HEK293 (cell line): ENCODE measurements at regions not wholly inside any gene's neighbourhood (a gene's known extent, or its start where the extent isn't known, plus 50 kb on each side); places are given as distances from the start of the nearest gene placed in this dataset.

Source experiments
- CTCF ChIA-PET: fragments of 350-600 bp; formaldehyde crosslinking; extraction: SDS; loops from one replicate; lab custom pipeline; 2021; ENCODE audit warnings: antibody characterized with exemption; lab: Yijun Ruan, JAX
- POLR2A ChIA-PET: fragments of 300-600 bp; formaldehyde crosslinking; extraction: SDS; loops from one replicate; lab custom pipeline; 2020; ENCODE audit warnings: antibody characterized with exemption, inconsistent platforms; lab: Yijun Ruan, JAX
- H3K27ac ChIP-seq: fragments of 200-500 bp; sonication (Bioruptor generic); 2 replicates; pipeline ENCODE4 v1.5.1; 2014; ENCODE audit warnings: low read depth, low read length, control low read depth, inconsistent platforms; ENCODE audit errors: extremely low read depth
- H3K36me3 ChIP-seq, 2 experiments: fragments of 200-500 bp in 1 of 2; sonication (Bioruptor generic) in 1 of 2; 1 replicate in 1 of 2; 2 replicates in 1 of 2; pipeline ENCODE4 v1.5.1; 2014 to 2017; ENCODE audit warnings: inconsistent platforms in 2 of 2, low read length in 2 of 2; ENCODE audit not compliant: control insufficient read depth in 2 of 2, insufficient read depth in 1 of 2
- H3K4me1 ChIP-seq: fragments of 200-500 bp; sonication (Bioruptor generic); 2 replicates; pipeline ENCODE4 v1.5.1; 2014; ENCODE audit warnings: mild to moderate bottlenecking, low read length, inconsistent platforms; ENCODE audit not compliant: control insufficient read depth, insufficient read depth
- H3K4me3 ChIP-seq: 2 replicates; pipeline ENCODE4 v1.5.1; 2011; ENCODE audit warnings: low read depth, mild to moderate bottlenecking, control low read depth, low read length, moderate library complexity
- H3K9me3 ChIP-seq: fragments of 200-500 bp; sonication (Bioruptor generic); 2 replicates; pipeline ENCODE4 v1.5.1; 2014; ENCODE audit warnings: low read depth, low read length, inconsistent platforms; ENCODE audit not compliant: control insufficient read depth, insufficient read depth
- BCL11B ChIP-seq: fragments of 450-650 bp; formaldehyde crosslinking; IDR thresholded peaks from 2 replicates; pipeline ENCODE4 v1.5.1; 2016; ENCODE audit warnings: low read depth, missing biosample characterization, missing genetic modification characterization
- ZBTB20 ChIP-seq: fragments of 450-650 bp; formaldehyde crosslinking; IDR thresholded peaks from 2 replicates; pipeline ENCODE4 v1.5.1; 2016; ENCODE audit warnings: missing biosample characterization, missing genetic modification characterization
- ZBTB6 ChIP-seq: fragments of 450-650 bp; formaldehyde crosslinking; IDR thresholded peaks from 2 replicates; pipeline ENCODE4 v1.5.1; 2017; ENCODE audit warnings: missing biosample characterization, missing genetic modification characterization
- ZNF132 ChIP-seq: fragments of 450-650 bp; formaldehyde crosslinking; IDR thresholded peaks from 2 replicates; pipeline ENCODE4 v1.5.1; 2017; ENCODE audit warnings: missing biosample characterization, missing genetic modification characterization, borderline replicate concordance
- ZNF133 ChIP-seq: fragments of 450-650 bp; formaldehyde crosslinking; IDR thresholded peaks from 2 replicates; pipeline ENCODE4 v1.5.1; 2016; ENCODE audit warnings: missing biosample characterization, missing genetic modification characterization
- ZNF214 ChIP-seq: fragments of 450-650 bp; formaldehyde crosslinking; IDR thresholded peaks from 2 replicates; pipeline ENCODE4 v1.5.1; 2017; ENCODE audit warnings: missing biosample characterization, mild to moderate bottlenecking, missing genetic modification characterization, borderline replicate concordance
- ZNF221 ChIP-seq: fragments of 450-650 bp; formaldehyde crosslinking; IDR thresholded peaks from 2 replicates; pipeline ENCODE4 v1.5.1; 2017; ENCODE audit warnings: missing biosample characterization, missing genetic modification characterization, borderline replicate concordance
- ZNF274 ChIP-seq, 2 experiments: fragments of 200-500 bp in 1 of 2; fragments of 450-650 bp in 1 of 2; sonication (Bioruptor generic) in 1 of 2; formaldehyde crosslinking in 1 of 2; IDR thresholded peaks; 2 replicates each; pipeline versions ENCODE4 v1.5.1 to v1.6.1; 2014 to 2016; ENCODE audit warnings: borderline replicate concordance in 1 of 2, inconsistent platforms in 1 of 2, low read length in 1 of 2, missing biosample characterization in 1 of 2, missing genetic modification characterization in 1 of 2
- ZNF280C ChIP-seq: fragments of 450-650 bp; formaldehyde crosslinking; IDR thresholded peaks from 2 replicates; pipeline ENCODE4 v1.5.1; 2016; ENCODE audit warnings: missing biosample characterization, missing genetic modification characterization
- ZNF433 ChIP-seq: fragments of 450-650 bp; formaldehyde crosslinking; IDR thresholded peaks from 2 replicates; pipeline ENCODE4 v1.5.1; 2016; ENCODE audit warnings: missing biosample characterization, missing genetic modification characterization, low read depth
- ZNF48 ChIP-seq: fragments of 450-650 bp; formaldehyde crosslinking; IDR thresholded peaks from 2 replicates; pipeline ENCODE4 v1.5.1; 2016; ENCODE audit warnings: missing biosample characterization, missing genetic modification characterization
- ZNF514 ChIP-seq: fragments of 450-650 bp; formaldehyde crosslinking; IDR thresholded peaks from 2 replicates; pipeline ENCODE4 v1.5.1; 2016; ENCODE audit warnings: missing biosample characterization, missing genetic modification characterization
- ZNF530 ChIP-seq: fragments of 450-650 bp; formaldehyde crosslinking; IDR thresholded peaks from 2 replicates; pipeline ENCODE4 v1.5.1; 2016; ENCODE audit warnings: low read depth, missing biosample characterization, missing genetic modification characterization
- ZNF558 ChIP-seq: fragments of 450-650 bp; formaldehyde crosslinking; IDR thresholded peaks from 2 replicates; pipeline ENCODE4 v1.5.1; 2016; ENCODE audit warnings: missing biosample characterization, missing genetic modification characterization
- ZNF670 ChIP-seq: fragments of 450-650 bp; formaldehyde crosslinking; IDR thresholded peaks from 2 replicates; pipeline ENCODE4 v1.5.1; 2016; ENCODE audit warnings: missing biosample characterization, missing genetic modification characterization, low read depth
- ZNF701 ChIP-seq: fragments of 450-650 bp; formaldehyde crosslinking; IDR thresholded peaks from 2 replicates; pipeline ENCODE4 v1.5.1; 2016; ENCODE audit warnings: missing biosample characterization, missing genetic modification characterization
- ZNF747 ChIP-seq: fragments of 450-650 bp; formaldehyde crosslinking; IDR thresholded peaks from 2 replicates; pipeline ENCODE4 v1.5.1; 2016; ENCODE audit warnings: missing biosample characterization, missing genetic modification characterization
- ZNF76 ChIP-seq: fragments of 450-650 bp; formaldehyde crosslinking; IDR thresholded peaks from 2 replicates; pipeline ENCODE4; 2016; ENCODE audit warnings: low read depth, missing biosample characterization, missing genetic modification characterization, borderline replicate concordance
- ZNF777 ChIP-seq: fragments of 450-650 bp; formaldehyde crosslinking; IDR thresholded peaks from 2 replicates; pipeline ENCODE4 v1.5.1; 2017; ENCODE audit warnings: missing biosample characterization, missing genetic modification characterization, borderline replicate concordance
- ZNF837 ChIP-seq: fragments of 450-650 bp; formaldehyde crosslinking; IDR thresholded peaks from 2 replicates; pipeline ENCODE4 v1.5.1; 2016; ENCODE audit warnings: missing biosample characterization, missing genetic modification characterization
- TF ChIP-seq, protein P1 (sequence below): fragments of 450-650 bp; formaldehyde crosslinking; IDR thresholded peaks from 2 replicates; pipeline ENCODE4 v1.5.1; 2016; ENCODE audit warnings: missing biosample characterization, missing genetic modification characterization
- TF ChIP-seq, protein P2 (sequence below): fragments of 450-650 bp; formaldehyde crosslinking; IDR thresholded peaks from 2 replicates; pipeline ENCODE4 v1.5.1; 2017; ENCODE audit warnings: missing biosample characterization, missing genetic modification characterization

DNA sequence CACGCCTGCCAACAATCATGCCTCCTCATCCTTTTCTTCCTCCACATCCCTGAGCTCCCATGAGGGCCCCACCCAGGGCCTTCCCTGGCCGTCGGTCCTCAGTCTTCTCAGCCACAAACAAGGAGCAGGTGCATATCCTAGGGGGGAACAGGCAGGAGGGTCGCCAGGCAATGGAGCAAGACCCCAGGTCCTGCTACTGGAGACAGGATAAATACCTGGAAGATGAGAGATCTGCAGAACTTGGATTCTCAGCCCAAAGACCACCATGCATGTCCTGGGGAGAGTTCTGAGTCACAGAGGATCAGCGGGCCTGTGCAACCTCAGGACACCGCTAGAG lies 344.7 kb upstream of the TSHZ3 start:
- Histone ChIP-seq H3K4me1 (no peaks in the 10 kb centered on the region), H3K9me3 (0 out of 2 replicates have a peak, but pooled peaks cover 2% of the 10 kb centered on the region), H3K27ac (no peak overlapping the region), H3K36me3 (no peaks in the 10 kb centered on the region; a peak in 1 of 3 replicates), H3K4me3 (no peak overlapping the region)
- no peak for TF ChIP-seq ZNF837
- CTCF ChIA-PET = interaction anchor here (0.7 kb wide), 1 partner anchor 514 kb away, joined by 3 read pairs; no protein-coding TSS in a partner anchor
- POLR2A ChIA-PET = no interaction called here

GRCh38 chr19:31694761-31695160 lies 345.5 kb upstream of the TSHZ3 start:
- POLR2A ChIA-PET = no interaction called here
- Histone ChIP-seq H3K9me3 (no peaks in the 10 kb centered on the region), H3K27ac (no peak overlapping the region), H3K4me1 (no peaks in the 10 kb centered on the region), H3K36me3 (no peaks in the 10 kb centered on the region; a peak in 1 of 3 replicates), H3K4me3 (no peak overlapping the region)
- CTCF ChIA-PET = no interaction called here
- no peak for TF ChIP-seq ZNF701
- TF ChIP-seq ZNF670 (tag by site-specific recombination) = no peak
- no peak for TF ChIP-seq ZNF747
- TF ChIP-seq ZNF530 = no peak
- TF ChIP-seq ZNF274 (IDR thresholded peaks at IDR 0.05; ENCODE audit: low read length) = no peak
- TF ChIP-seq ZNF274 (tag by site-specific recombination; IDR thresholded peaks at IDR 0.05; ENCODE audit: borderline replicate concordance) = no peak
- TF ChIP-seq ZNF133 (tag by site-specific recombination) = no peak
- TF ChIP-seq ZNF214 (tag by site-specific recombination) = no peak
- TF ChIP-seq, protein P1, sequence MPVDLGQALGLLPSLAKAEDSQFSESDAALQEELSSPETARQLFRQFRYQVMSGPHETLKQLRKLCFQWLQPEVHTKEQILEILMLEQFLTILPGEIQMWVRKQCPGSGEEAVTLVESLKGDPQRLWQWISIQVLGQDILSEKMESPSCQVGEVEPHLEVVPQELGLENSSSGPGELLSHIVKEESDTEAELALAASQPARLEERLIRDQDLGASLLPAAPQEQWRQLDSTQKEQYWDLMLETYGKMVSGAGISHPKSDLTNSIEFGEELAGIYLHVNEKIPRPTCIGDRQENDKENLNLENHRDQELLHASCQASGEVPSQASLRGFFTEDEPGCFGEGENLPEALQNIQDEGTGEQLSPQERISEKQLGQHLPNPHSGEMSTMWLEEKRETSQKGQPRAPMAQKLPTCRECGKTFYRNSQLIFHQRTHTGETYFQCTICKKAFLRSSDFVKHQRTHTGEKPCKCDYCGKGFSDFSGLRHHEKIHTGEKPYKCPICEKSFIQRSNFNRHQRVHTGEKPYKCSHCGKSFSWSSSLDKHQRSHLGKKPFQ = no peak
- TF ChIP-seq ZNF433 (tag by site-specific recombination) = no peak
- TF ChIP-seq ZNF558 (tag by site-specific recombination) = no peak

- peaks cover 11% of the 10 kb centered on the region for H3K9me3 ChIP-seq
- no peak overlapping the region for H3K27ac ChIP-seq
- ChIA-PET POLR2A (no interaction called here), CTCF (interaction anchor here (0.5 kb wide), 1 partner anchor 159 kb away, joined by 3 read pairs; no protein-coding TSS in a partner anchor)
- TF ChIP-seq ZNF48 (tag by site-specific recombination) (no peak), BCL11B (tag by site-specific recombination) (no peak), ZNF76 (tag by site-specific recombination) (no peak), ZNF514 (no peak), ZNF221 (tag by site-specific recombination) (no peak), ZNF777 (tag by site-specific recombination) (no peak), ZNF132 (tag by site-specific recombination) (no peak), ZBTB6 (tag by site-specific recombination) (no peak), ZNF837 (no peak), ZBTB20 (tag by site-specific recombination) (no peak), ZNF280C (no peak)
- TF ChIP-seq, protein P2, sequence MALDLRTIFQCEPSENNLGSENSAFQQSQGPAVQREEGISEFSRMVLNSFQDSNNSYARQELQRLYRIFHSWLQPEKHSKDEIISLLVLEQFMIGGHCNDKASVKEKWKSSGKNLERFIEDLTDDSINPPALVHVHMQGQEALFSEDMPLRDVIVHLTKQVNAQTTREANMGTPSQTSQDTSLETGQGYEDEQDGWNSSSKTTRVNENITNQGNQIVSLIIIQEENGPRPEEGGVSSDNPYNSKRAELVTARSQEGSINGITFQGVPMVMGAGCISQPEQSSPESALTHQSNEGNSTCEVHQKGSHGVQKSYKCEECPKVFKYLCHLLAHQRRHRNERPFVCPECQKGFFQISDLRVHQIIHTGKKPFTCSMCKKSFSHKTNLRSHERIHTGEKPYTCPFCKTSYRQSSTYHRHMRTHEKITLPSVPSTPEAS (tag by site-specific recombination) = no peak
- H3K4me1 ChIP-seq = 0 out of 2 replicates have a peak, but pooled peaks cover 2% of the 10 kb centered on the region
- no peaks in the 10 kb centered on the region for H3K36me3 ChIP-seq
- H3K4me3 ChIP-seq = no peak overlapping the region
Observed at GRCh38 chr19:31699421-31699820, 350.2 kb upstream of the TSHZ3 start.
